PC-3 (cell line): ENCODE measurements at regions not wholly inside any gene's neighbourhood (a gene's known extent, or its start where the extent isn't known, plus 50 kb on each side); places are given as distances from the start of the nearest gene placed in this dataset.

Experiments used
- ATAC-seq: fragments of 200-7000 bp; cut with Tn5 transposase; 2 replicates; pipeline ENCODE4 v1.9.1; 2020; ENCODE audit warnings: mild to moderate bottlenecking, moderate library complexity
- BruUV-seq: library from RNA; stranded (reverse); fragments of 400-500 nt; replicated peaks from 2 replicates; lab custom pipeline; 2021; lab: Mats Ljungman, UMichigan
- CTCF ChIA-PET: fragments of 300-600 bp; sonication (Branson Sonifier 250); formaldehyde crosslinking; loops from one replicate; lab custom pipeline; 2022; ENCODE audit warnings: antibody characterized with exemption; lab: Charles Lee
- POLR2A ChIA-PET: fragments of 300-600 bp; sonication (Branson Sonifier 250); formaldehyde crosslinking; loops from one replicate; lab custom pipeline; 2022; ENCODE audit warnings: antibody characterized with exemption; ENCODE audit not compliant: unreplicated experiment; lab: Charles Lee
- DNase-seq: peaks from one replicate; pipeline ENCODE4 v3.0.0-alpha.2; 2015
- H2AFZ ChIP-seq: fragments of 300-600 bp; sonication (generic); 2 replicates; pipeline ENCODE4 v1.6.0; 2016; ENCODE audit warnings: antibody characterized with exemption, low read length
- H3F3A ChIP-seq: fragments of 300-600 bp; sonication (generic); one replicate; pipeline ENCODE4 v1.6.0; 2017; ENCODE audit warnings: antibody characterized with exemption, low read length, control low read depth, mild to moderate bottlenecking; ENCODE audit not compliant: unreplicated experiment
- H3K27ac ChIP-seq: fragments of 300-600 bp; sonication (generic); 2 replicates; pipeline ENCODE4 v1.5.1; 2016; ENCODE audit warnings: mild to moderate bottlenecking, low read length
- H3K27me3 ChIP-seq: fragments of 300-600 bp; sonication (generic); 2 replicates; pipeline ENCODE4 v1.6.1; 2016; ENCODE audit warnings: low read length, mixed read lengths
- H3K36me3 ChIP-seq: fragments of 300-600 bp; sonication (generic); 2 replicates; pipeline ENCODE4 v1.6.1; 2016; ENCODE audit warnings: low read depth, mixed run types, low read length, mixed read lengths
- H3K4me1 ChIP-seq: fragments of 300-600 bp; sonication (generic); 2 replicates; pipeline ENCODE4 v1.5.1; 2016; ENCODE audit warnings: low read length; ENCODE audit not compliant: insufficient read depth
- H3K4me2 ChIP-seq: fragments of 300-600 bp; sonication (generic); 2 replicates; pipeline ENCODE4 v1.6.0; 2016; ENCODE audit warnings: low read length
- H3K4me3 ChIP-seq: fragments of 300-600 bp; sonication (generic); 2 replicates; pipeline ENCODE4 v1.5.1; 2016; ENCODE audit warnings: mild to moderate bottlenecking, low read length, mixed read lengths
- H3K79me2 ChIP-seq: fragments of 300-600 bp; sonication (generic); 2 replicates; pipeline ENCODE4 v1.6.1; 2017; ENCODE audit warnings: low read length, mixed read lengths
- H3K9ac ChIP-seq: fragments of 300-600 bp; sonication (generic); 2 replicates; pipeline ENCODE4 v1.6.0; 2016; ENCODE audit warnings: mild to moderate bottlenecking, low read length
- H3K9me2 ChIP-seq: fragments of 300-600 bp; sonication (generic); replicated peaks from 2 replicates; pipeline ENCODE4 v1.6.1; 2016; ENCODE audit warnings: mixed run types, low read length, mixed read lengths
- H3K9me3 ChIP-seq: fragments of 300-600 bp; sonication (generic); 2 replicates; pipeline ENCODE4 v1.6.1; 2016; ENCODE audit warnings: low read length, mixed read lengths
- H4K20me1 ChIP-seq: fragments of 300-600 bp; sonication (generic); 2 replicates; pipeline ENCODE4 v1.6.1; 2016; ENCODE audit warnings: low read length, mixed read lengths
- EZH2 ChIP-seq: fragments of 300-600 bp; sonication (generic); IDR thresholded peaks from one replicate; pipeline ENCODE4 v1.6.1; 2017; ENCODE audit warnings: antibody characterized with exemption, mild to moderate bottlenecking, low read length; ENCODE audit not compliant: unreplicated experiment
- EZH2phosphoT487 ChIP-seq: fragments of 300-600 bp; sonication (generic); IDR thresholded peaks from 2 replicates; pipeline ENCODE4 v1.6.1; 2018; ENCODE audit warnings: mild to moderate bottlenecking, antibody characterized with exemption, low read length, borderline replicate concordance
- intact Hi-C: fragments of 100-400 bp; cut with micrococcal nuclease; formaldehyde crosslinking; loops from 2 replicates; pipeline ENCODE4 v1.9.0; 2023
- TF ChIP-seq, protein P1 (sequence below): fragments of 300-600 bp; sonication (generic); conservative IDR thresholded peaks from 2 replicates; pipeline ENCODE4 v1.5.1; 2017; ENCODE audit warnings: antibody characterized with exemption, low read depth, mild to moderate bottlenecking, low read length

DNA sequence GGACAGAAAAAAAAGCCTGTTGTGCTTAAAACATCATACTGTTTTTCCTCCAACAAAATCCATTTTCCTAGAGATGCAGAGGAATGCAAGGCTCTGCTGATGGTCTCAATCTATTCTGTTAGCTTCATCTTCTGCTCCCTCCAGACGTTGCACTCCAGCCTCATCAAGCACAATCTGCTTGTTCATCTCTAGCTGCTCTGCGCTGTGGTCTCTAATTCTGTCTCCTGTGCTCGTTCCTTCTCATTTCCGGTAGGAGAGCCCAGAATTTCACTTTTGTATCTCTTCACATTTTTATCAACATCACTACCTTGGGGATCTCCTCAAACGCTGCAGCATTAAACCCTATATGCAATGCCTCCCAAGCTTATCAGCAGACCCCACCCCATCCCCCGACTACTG, 708.9 kb downstream of the RNF144A start:
- intact Hi-C loops, result no loop called here
- H3K4me1 ChIP-seq, result peaks cover 18% of the 10 kb centered on the region
- H2AFZ ChIP-seq, result no peak overlapping the region
- no peaks in the 10 kb centered on the region for H4K20me1 ChIP-seq
- no peak for DNase-seq
- no peaks in the 10 kb centered on the region for H3K9me3 ChIP-seq
- TF ChIP-seq EZH2 (no peak), EZH2phosphoT487 (no peak)
- TF ChIP-seq, protein P1, sequence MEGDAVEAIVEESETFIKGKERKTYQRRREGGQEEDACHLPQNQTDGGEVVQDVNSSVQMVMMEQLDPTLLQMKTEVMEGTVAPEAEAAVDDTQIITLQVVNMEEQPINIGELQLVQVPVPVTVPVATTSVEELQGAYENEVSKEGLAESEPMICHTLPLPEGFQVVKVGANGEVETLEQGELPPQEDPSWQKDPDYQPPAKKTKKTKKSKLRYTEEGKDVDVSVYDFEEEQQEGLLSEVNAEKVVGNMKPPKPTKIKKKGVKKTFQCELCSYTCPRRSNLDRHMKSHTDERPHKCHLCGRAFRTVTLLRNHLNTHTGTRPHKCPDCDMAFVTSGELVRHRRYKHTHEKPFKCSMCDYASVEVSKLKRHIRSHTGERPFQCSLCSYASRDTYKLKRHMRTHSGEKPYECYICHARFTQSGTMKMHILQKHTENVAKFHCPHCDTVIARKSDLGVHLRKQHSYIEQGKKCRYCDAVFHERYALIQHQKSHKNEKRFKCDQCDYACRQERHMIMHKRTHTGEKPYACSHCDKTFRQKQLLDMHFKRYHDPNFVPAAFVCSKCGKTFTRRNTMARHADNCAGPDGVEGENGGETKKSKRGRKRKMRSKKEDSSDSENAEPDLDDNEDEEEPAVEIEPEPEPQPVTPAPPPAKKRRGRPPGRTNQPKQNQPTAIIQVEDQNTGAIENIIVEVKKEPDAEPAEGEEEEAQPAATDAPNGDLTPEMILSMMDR, result no peak
- ChIA-PET CTCF (no interaction called here), POLR2A (no interaction called here)
- H3K4me2 ChIP-seq, result no peak overlapping the region
- H3F3A ChIP-seq, result no peaks in the 10 kb centered on the region
- H3K79me2 ChIP-seq, result no peaks in the 10 kb centered on the region
- no peak for ATAC-seq
- H3K27ac ChIP-seq, result no peak overlapping the region
- H3K27me3 ChIP-seq, result no peaks in the 10 kb centered on the region
- no peak overlapping the region for H3K4me3 ChIP-seq
- no peak overlapping the region for H3K9ac ChIP-seq
- no peaks in the 10 kb centered on the region for H3K36me3 ChIP-seq
- H3K9me2 ChIP-seq, result no peaks in the 10 kb centered on the region
- BruUV-seq, result no TSS peak

DNA sequence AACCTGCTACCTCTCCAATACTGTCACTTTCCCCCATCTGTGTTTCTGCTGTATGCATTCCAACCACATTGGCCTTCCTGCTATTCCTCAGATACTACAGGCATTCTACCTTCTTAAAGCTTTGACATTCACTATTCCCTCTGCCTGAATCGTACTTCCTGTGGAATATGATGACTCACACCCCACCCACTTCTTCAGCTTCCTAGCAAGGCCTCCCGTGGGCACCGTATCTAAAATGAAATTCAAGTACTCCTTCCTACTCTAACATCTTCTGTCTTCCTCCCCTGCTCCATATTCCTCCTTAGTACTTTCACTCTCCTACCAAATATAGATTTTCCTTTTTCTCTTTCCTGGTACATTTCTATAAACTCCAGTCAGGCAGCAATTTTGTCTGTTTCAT, 710.4 kb downstream of the RNF144A start:
- H3K27ac ChIP-seq, result no peak overlapping the region
- POLR2A ChIA-PET, result no interaction called here
- no peak overlapping the region for H3K9ac ChIP-seq
- BruUV-seq, result no TSS peak
- H3K9me2 ChIP-seq, result no peaks in the 10 kb centered on the region
- peak; percentile 85 for ATAC-seq
- peak overlapping the region; percentile 6; the same call in 1 of the 2 replicates for H3K4me2 ChIP-seq
- DNase-seq, result peak; percentile 29
- no peaks in the 10 kb centered on the region for H3F3A ChIP-seq
- intact Hi-C loops, result no loop called here
- H3K79me2 ChIP-seq, result no peaks in the 10 kb centered on the region
- H3K9me3 ChIP-seq, result no peaks in the 10 kb centered on the region
- TF ChIP-seq, protein P1, result no peak
- TF ChIP-seq EZH2 (no peak), EZH2phosphoT487 (no peak)
- H3K27me3 ChIP-seq, result no peaks in the 10 kb centered on the region
- H3K36me3 ChIP-seq, result no peaks in the 10 kb centered on the region
- no peaks in the 10 kb centered on the region for H4K20me1 ChIP-seq
- CTCF ChIA-PET, result no interaction called here
- peak overlapping the region; percentile 38 for H2AFZ ChIP-seq
- H3K4me3 ChIP-seq, result no peak overlapping the region
- peaks cover 11% of the 10 kb centered on the region for H3K4me1 ChIP-seq

GRCh38 chr2:7632420-7632819, 715.2 kb downstream of the RNF144A start:
- H3K9me2 ChIP-seq, result no peaks in the 10 kb centered on the region
- POLR2A ChIA-PET, result no interaction called here

More at GRCh38 chr2:7632420-7632819, 715.2 kb downstream of the RNF144A start:
- intact Hi-C loops, result no loop called here
- H3K9me3 ChIP-seq, result no peaks in the 10 kb centered on the region
- DNase-seq (no peak), ATAC-seq (no peak)
- H4K20me1 ChIP-seq, result no peaks in the 10 kb centered on the region
- H2AFZ ChIP-seq, result no peak overlapping the region
- H3K4me3 ChIP-seq, result no peak overlapping the region
- no peaks in the 10 kb centered on the region for H3K36me3 ChIP-seq
- TF ChIP-seq, protein P1, result no peak
- TF ChIP-seq EZH2phosphoT487 (no peak), EZH2 (no peak)
- BruUV-seq, result no TSS peak
- no peaks in the 10 kb centered on the region for H3F3A ChIP-seq
- CTCF ChIA-PET, result no interaction called here
- H3K27ac ChIP-seq, result no peak overlapping the region
- H3K27me3 ChIP-seq, result no peaks in the 10 kb centered on the region
- H3K4me2 ChIP-seq, result no peak overlapping the region
- no peaks in the 10 kb centered on the region for H3K79me2 ChIP-seq
- peaks cover 6% of the 10 kb centered on the region for H3K4me1 ChIP-seq
- no peak overlapping the region for H3K9ac ChIP-seq
